22Rv1 (cell line): ENCODE measurements at regions not wholly inside any gene's neighbourhood (a gene's known extent, or its start where the extent isn't known, plus 50 kb on each side); places are given as distances from the start of the nearest gene placed in this dataset.

ENCODE experiments used
- ZFX ChIP-seq: fragments of 450-650 bp; IDR thresholded peaks from 2 replicates; pipeline ENCODE4 v1.6.1; 2017; ENCODE audit warnings: antibody characterized with exemption, borderline replicate concordance
- TF ChIP-seq, protein P1 (sequence below): fragments of 450-650 bp; IDR thresholded peaks from 2 replicates; pipeline ENCODE4 v1.5.1; 2017; ENCODE audit warnings: mild to moderate bottlenecking

DNA sequence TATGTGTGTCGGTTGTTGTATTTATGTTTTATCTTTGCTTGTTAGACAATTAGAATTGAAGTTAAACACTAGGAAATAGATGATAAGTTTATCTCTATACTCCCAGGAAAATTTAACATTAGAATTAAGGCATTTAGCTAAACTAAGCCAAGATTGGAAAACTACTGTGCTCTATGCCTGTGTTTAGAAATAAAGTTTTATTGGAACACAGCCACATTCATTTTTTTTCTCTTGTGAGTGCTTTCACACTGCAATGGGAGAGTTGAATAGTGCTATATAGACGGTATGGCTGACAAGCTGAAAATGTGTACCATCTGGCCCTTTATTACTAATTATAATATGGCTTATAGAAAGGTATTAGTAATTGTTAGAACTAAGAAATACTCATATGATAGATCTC is 186.7 kb upstream of the NUDT6 start:
- TF ChIP-seq, protein P1, sequence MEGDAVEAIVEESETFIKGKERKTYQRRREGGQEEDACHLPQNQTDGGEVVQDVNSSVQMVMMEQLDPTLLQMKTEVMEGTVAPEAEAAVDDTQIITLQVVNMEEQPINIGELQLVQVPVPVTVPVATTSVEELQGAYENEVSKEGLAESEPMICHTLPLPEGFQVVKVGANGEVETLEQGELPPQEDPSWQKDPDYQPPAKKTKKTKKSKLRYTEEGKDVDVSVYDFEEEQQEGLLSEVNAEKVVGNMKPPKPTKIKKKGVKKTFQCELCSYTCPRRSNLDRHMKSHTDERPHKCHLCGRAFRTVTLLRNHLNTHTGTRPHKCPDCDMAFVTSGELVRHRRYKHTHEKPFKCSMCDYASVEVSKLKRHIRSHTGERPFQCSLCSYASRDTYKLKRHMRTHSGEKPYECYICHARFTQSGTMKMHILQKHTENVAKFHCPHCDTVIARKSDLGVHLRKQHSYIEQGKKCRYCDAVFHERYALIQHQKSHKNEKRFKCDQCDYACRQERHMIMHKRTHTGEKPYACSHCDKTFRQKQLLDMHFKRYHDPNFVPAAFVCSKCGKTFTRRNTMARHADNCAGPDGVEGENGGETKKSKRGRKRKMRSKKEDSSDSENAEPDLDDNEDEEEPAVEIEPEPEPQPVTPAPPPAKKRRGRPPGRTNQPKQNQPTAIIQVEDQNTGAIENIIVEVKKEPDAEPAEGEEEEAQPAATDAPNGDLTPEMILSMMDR: no peak
- no peak for TF ChIP-seq ZFX
